ENCODE measurements at regions not wholly inside any gene's neighbourhood (a gene's known extent, or its start where the extent isn't known, plus 50 kb on each side); places are given as distances from the start of the nearest gene placed in this dataset.

GRCh38 chr22:48895831-48896765 lies 931.6 kb downstream of the BRD1 start:
- DNase-seq (ENCODE audit: extremely low read depth, low read depth) = no peak
- TF ChIP-seq CTCF (IDR thresholded peaks at IDR 0.05; ENCODE audit: low read depth, low read length) = no peak

- no peak for DNase-seq (ENCODE audit: extremely low read depth, low read depth)
- TF ChIP-seq CTCF (IDR thresholded peaks at IDR 0.05; ENCODE audit: low read depth, low read length) = no peak
Measured at GRCh38 chr22:48895336-48895735, 932.3 kb downstream of the BRD1 start.

GRCh38 chr22:48894804-48895250 lies 932.8 kb downstream of the BRD1 start:
- TF ChIP-seq CTCF (IDR thresholded peaks at IDR 0.05; ENCODE audit: low read depth, low read length) = no peak
- no peak for DNase-seq (ENCODE audit: extremely low read depth, low read depth)

GRCh38 chr22:48894064-48894671 lies 933.5 kb downstream of the BRD1 start:
- TF ChIP-seq CTCF (IDR thresholded peaks at IDR 0.05; ENCODE audit: low read depth, low read length) = no peak
- DNase-seq (ENCODE audit: extremely low read depth, low read depth) = no peak

GRCh38 chr22:48893288-48894063 lies 934.2 kb downstream of the BRD1 start:
- no peak for DNase-seq (ENCODE audit: extremely low read depth, low read depth)
- TF ChIP-seq CTCF (IDR thresholded peaks at IDR 0.05; ENCODE audit: low read depth, low read length) = no peak

- no peak for TF ChIP-seq CTCF (IDR thresholded peaks at IDR 0.05; ENCODE audit: low read depth, low read length)
- DNase-seq (ENCODE audit: extremely low read depth, low read depth) = no peak
Measured at GRCh38 chr22:48892578-48893287, 934.9 kb downstream of the BRD1 start.
